Right lobe of liver (tissue), 4 donors: ENCODE measurements at regions not wholly inside any gene's neighbourhood (a gene's known extent, or its start where the extent isn't known, plus 50 kb on each side); places are given as distances from the start of the nearest gene placed in this dataset.

Experiments used
- POLR2A ChIP-seq: fragments of 450-650 bp; IDR thresholded peaks from one replicate; pipeline ENCODE4 v1.6.1; 2017; ENCODE audit warnings: antibody characterized with exemption, mild to moderate bottlenecking
- TF ChIP-seq, protein P1 (sequence below), 4 donors: fragments of 200-600 bp in 3 of 4; fragments of 450-650 bp in 1 of 4; IDR thresholded peaks; one replicate each; pipeline versions ENCODE4 v1.5.1 to v1.8.0; 2016 to 2022; ENCODE audit warnings: antibody characterized with exemption in 4 of 4, mild to moderate bottlenecking in 2 of 4
- donor health status: DM: no; HTN: no; CAD: no.
- donor health status: DM: no; HTN: no; CAD: no.
- donor health status: DM: no; HTN: yes; CAD: no.

DNA sequence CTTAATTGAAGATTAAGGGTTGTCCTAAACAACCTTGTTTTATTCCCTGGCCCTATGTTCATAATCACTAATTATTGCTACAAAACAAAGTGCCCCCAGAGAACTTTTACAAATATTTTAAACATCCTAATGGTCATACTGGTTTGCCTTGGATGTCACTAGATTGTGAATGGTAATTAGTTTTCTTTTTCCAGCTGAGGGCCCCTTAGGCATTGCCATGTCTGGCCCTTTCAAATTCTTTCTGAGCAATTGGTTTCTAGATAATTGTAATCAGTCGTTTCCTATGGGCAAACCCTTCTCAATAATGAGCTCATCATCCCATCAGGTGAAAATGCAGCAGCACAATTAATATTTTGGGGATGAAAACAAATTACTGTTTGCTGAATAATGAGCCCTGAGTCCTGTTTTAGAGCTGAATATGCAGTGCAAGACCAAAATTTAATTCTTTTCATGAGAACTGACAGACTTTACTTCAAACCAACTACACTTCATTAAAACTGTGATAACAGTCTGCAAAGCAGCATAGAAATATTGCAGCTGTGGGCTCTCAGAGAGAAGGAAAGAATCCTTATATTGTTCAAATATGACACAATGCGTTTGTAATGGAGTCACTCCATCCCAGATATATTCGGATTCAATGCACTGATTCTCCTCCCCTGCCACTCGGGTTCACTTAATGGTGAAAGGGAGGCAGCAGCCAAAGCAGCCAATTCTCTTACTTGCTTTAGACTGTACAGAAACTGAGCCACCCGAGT lies 67.7 kb upstream of the ARHGAP5 start:
- TF ChIP-seq, protein P1, sequence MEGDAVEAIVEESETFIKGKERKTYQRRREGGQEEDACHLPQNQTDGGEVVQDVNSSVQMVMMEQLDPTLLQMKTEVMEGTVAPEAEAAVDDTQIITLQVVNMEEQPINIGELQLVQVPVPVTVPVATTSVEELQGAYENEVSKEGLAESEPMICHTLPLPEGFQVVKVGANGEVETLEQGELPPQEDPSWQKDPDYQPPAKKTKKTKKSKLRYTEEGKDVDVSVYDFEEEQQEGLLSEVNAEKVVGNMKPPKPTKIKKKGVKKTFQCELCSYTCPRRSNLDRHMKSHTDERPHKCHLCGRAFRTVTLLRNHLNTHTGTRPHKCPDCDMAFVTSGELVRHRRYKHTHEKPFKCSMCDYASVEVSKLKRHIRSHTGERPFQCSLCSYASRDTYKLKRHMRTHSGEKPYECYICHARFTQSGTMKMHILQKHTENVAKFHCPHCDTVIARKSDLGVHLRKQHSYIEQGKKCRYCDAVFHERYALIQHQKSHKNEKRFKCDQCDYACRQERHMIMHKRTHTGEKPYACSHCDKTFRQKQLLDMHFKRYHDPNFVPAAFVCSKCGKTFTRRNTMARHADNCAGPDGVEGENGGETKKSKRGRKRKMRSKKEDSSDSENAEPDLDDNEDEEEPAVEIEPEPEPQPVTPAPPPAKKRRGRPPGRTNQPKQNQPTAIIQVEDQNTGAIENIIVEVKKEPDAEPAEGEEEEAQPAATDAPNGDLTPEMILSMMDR (IDR thresholded peaks at IDR 0.05): no peak
- no peak for TF ChIP-seq POLR2A
